ENCODE measurements at regions not wholly inside any gene's neighbourhood (a gene's known extent, or its start where the extent isn't known, plus 50 kb on each side); places are given as distances from the start of the nearest gene placed in this dataset.
"Not testable (repeated sequence)": the region's sequence is repeated elsewhere in the genome, so short reads cannot be mapped to it uniquely, and the experiment has no call there.

GRCh38 chr9:100794738-100795269 lies 216.9 kb downstream of the CAVIN4 start:
- TF ChIP-seq CTCF (IDR thresholded peaks at IDR 0.05; ENCODE audit: low read depth, low read length): no peak

GRCh38 chr9:100803956-100804355 lies 224.6 kb upstream of the PLPPR1 start:
- no peak for DNase-seq (ENCODE audit: extremely low read depth, low read depth)
- no peak for TF ChIP-seq CTCF (IDR thresholded peaks at IDR 0.05; ENCODE audit: low read depth, low read length)

More at GRCh38 chr9:100794738-100795269, 216.9 kb downstream of the CAVIN4 start:
- DNase-seq (ENCODE audit: extremely low read depth, low read depth): no peak

- no peak for TF ChIP-seq CTCF (IDR thresholded peaks at IDR 0.05; ENCODE audit: low read depth, low read length)
- no peak for DNase-seq (ENCODE audit: extremely low read depth, low read depth)
Measured at GRCh38 chr9:100811643-100812042, 216.9 kb upstream of the PLPPR1 start.

- no peak for TF ChIP-seq CTCF (IDR thresholded peaks at IDR 0.05; ENCODE audit: low read depth, low read length)
- DNase-seq (ENCODE audit: extremely low read depth, low read depth): no peak
Measured at GRCh38 chr9:100813871-100814270, 214.7 kb upstream of the PLPPR1 start.

- TF ChIP-seq CTCF (IDR thresholded peaks at IDR 0.05; ENCODE audit: low read depth, low read length): no peak
- no peak for DNase-seq (ENCODE audit: extremely low read depth, low read depth)
Measured at GRCh38 chr9:100819980-100820379, 208.5 kb upstream of the PLPPR1 start.

GRCh38 chr9:100833035-100833434 lies 195.5 kb upstream of the PLPPR1 start:
- not testable (repeated sequence) for DNase-seq (ENCODE audit: extremely low read depth, low read depth)

GRCh38 chr9:100838857-100839256 lies 189.7 kb upstream of the PLPPR1 start:
- no peak for DNase-seq (ENCODE audit: extremely low read depth, low read depth)
- no peak for TF ChIP-seq CTCF (IDR thresholded peaks at IDR 0.05; ENCODE audit: low read depth, low read length)

GRCh38 chr9:100848726-100849125 lies 179.8 kb upstream of the PLPPR1 start:
- TF ChIP-seq CTCF (IDR thresholded peaks at IDR 0.05; ENCODE audit: low read depth, low read length): no peak
- no peak for DNase-seq (ENCODE audit: extremely low read depth, low read depth)
